ENCODE measurements at regions not wholly inside any gene's neighbourhood (a gene's known extent, or its start where the extent isn't known, plus 50 kb on each side); places are given as distances from the start of the nearest gene placed in this dataset.

GRCh38 chr11:19595499-19595839 lies 117.2 kb upstream of the NAV2 start:
- DNase-seq: no peak

GRCh38 chr11:19594326-19594725 lies 118.3 kb upstream of the NAV2 start:
- DNase-seq: no peak

- DNase-seq: no peak
These were observed 119.8 kb upstream of the NAV2 start for GRCh38 chr11:19592842-19593241.

- DNase-seq: no peak
These were observed 122.9 kb upstream of the NAV2 start for GRCh38 chr11:19589567-19590260.

GRCh38 chr11:19587979-19588378 lies 124.7 kb upstream of the NAV2 start:
- no peak for DNase-seq

- no peak for DNase-seq
These were observed 132.0 kb upstream of the NAV2 start for GRCh38 chr11:19580646-19581045.

- no peak for DNase-seq
These were observed 132.7 kb upstream of the NAV2 start for GRCh38 chr11:19579957-19580356.

- DNase-seq: no peak
These were observed 133.8 kb upstream of the NAV2 start for GRCh38 chr11:19578871-19579270.

- DNase-seq: no peak
These were observed 134.5 kb upstream of the NAV2 start for GRCh38 chr11:19577976-19578619.

GRCh38 chr11:19577391-19577975 lies 135.2 kb upstream of the NAV2 start:
- no peak for DNase-seq

GRCh38 chr11:19576903-19577302 lies 135.7 kb upstream of the NAV2 start:
- no peak for DNase-seq

GRCh38 chr11:19576054-19576453 lies 136.6 kb upstream of the NAV2 start:
- no peak for DNase-seq

GRCh38 chr11:19574916-19575315 lies 137.7 kb upstream of the NAV2 start:
- no peak for DNase-seq

- no peak for DNase-seq
These were observed 139.0 kb upstream of the NAV2 start for GRCh38 chr11:19573666-19574065.

GRCh38 chr11:19571906-19572305 lies 140.7 kb upstream of the NAV2 start:
- DNase-seq: no peak

- DNase-seq: no peak
These were observed 141.7 kb upstream of the NAV2 start for GRCh38 chr11:19570889-19571288.

GRCh38 chr11:19567996-19568395 lies 144.6 kb upstream of the NAV2 start:
- no peak for DNase-seq

- no peak for DNase-seq
These were observed 145.9 kb upstream of the NAV2 start for GRCh38 chr11:19566583-19567379.

- no peak for DNase-seq
These were observed 147.0 kb upstream of the NAV2 start for GRCh38 chr11:19565639-19566038.

- DNase-seq: no peak
These were observed 150.5 kb upstream of the NAV2 start for GRCh38 chr11:19562156-19562555.

- DNase-seq: no peak
These were observed 151.6 kb upstream of the NAV2 start for GRCh38 chr11:19561011-19561410.

GRCh38 chr11:19560156-19560555 lies 152.5 kb upstream of the NAV2 start:
- DNase-seq: no peak

- DNase-seq: no peak
These were observed 152.9 kb upstream of the NAV2 start for GRCh38 chr11:19559746-19560145.
